HL-60 (cell line): ENCODE measurements at regions not wholly inside any gene's neighbourhood (a gene's known extent, or its start where the extent isn't known, plus 50 kb on each side); places are given as distances from the start of the nearest gene placed in this dataset.

Experiments used
- CTCF ChIP-seq: IDR thresholded peaks from one replicate; pipeline ENCODE4 v1.5.1; 2011; ENCODE audit warnings: low read length, control low read depth, inconsistent platforms; ENCODE audit not compliant: insufficient read depth
- GABPA ChIP-seq: IDR thresholded peaks from 2 replicates; pipeline ENCODE4 v1.6.1; 2012; ENCODE audit warnings: low read depth
- POLR2AphosphoS5 ChIP-seq: IDR thresholded peaks from 2 replicates; pipeline ENCODE4 v1.6.1; 2012; ENCODE audit warnings: low read depth
- REST ChIP-seq: IDR thresholded peaks from 2 replicates; pipeline ENCODE4 v1.6.1; 2012; ENCODE audit warnings: low read depth; ENCODE audit not compliant: insufficient replicate concordance

- TF ChIP-seq REST (no peak), POLR2AphosphoS5 (no peak), CTCF (no peak), GABPA (no peak)
These were observed 118.5 kb upstream of the LMO4 start for GRCh38 chr1:87210151-87210550.
